ENCODE measurements at regions not wholly inside any gene's neighbourhood (a gene's known extent, or its start where the extent isn't known, plus 50 kb on each side); places are given as distances from the start of the nearest gene placed in this dataset.

DNA sequence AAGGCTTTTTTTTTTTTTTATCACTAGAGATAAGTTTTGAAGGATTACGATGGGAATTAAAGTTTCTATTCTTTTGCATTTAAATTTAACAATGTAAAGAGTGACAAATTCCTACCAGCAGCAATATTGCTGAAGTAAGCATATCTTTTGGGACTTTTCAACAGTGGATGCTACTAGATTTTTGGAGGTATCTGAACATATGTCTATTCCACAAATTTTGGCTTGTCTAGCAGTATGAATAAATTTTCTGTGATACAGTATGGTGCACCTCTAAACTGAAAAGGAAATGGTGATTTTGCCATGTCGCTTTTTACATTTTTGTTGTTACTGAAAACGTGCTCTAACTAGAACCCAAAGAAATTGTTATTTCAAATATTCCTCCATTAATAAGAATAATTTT, 368.3 kb upstream of the MANEA start:
- H3K27ac ChIP-seq = no peak overlapping the region
- TF ChIP-seq, protein P1, sequence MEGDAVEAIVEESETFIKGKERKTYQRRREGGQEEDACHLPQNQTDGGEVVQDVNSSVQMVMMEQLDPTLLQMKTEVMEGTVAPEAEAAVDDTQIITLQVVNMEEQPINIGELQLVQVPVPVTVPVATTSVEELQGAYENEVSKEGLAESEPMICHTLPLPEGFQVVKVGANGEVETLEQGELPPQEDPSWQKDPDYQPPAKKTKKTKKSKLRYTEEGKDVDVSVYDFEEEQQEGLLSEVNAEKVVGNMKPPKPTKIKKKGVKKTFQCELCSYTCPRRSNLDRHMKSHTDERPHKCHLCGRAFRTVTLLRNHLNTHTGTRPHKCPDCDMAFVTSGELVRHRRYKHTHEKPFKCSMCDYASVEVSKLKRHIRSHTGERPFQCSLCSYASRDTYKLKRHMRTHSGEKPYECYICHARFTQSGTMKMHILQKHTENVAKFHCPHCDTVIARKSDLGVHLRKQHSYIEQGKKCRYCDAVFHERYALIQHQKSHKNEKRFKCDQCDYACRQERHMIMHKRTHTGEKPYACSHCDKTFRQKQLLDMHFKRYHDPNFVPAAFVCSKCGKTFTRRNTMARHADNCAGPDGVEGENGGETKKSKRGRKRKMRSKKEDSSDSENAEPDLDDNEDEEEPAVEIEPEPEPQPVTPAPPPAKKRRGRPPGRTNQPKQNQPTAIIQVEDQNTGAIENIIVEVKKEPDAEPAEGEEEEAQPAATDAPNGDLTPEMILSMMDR (IDR thresholded peaks at IDR 0.05) = no peak
- TF ChIP-seq ZFX (IDR thresholded peaks at IDR 0.05; ENCODE audit: borderline replicate concordance) = no peak

DNA sequence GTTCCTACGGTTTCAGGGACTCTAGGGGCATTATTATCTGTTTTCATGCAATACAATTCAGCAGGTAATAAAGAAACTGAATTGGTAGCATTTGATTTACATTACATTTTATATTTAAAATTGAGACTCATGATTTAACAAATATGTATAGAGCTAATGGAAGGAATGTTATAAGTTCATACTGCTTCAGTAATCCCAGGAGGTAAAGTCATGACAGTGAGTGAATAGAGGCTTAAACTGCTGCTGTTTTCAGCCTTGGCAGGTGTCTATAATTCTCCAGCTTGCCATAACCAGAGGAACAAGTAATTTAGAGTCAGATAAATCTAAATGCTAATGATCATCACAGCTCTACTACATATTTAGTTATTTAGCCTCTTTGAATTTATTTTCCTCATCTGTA, 360.8 kb upstream of the MANEA start:
- no peak overlapping the region for H3K27ac ChIP-seq
- no peak for TF ChIP-seq ZFX (IDR thresholded peaks at IDR 0.05; ENCODE audit: borderline replicate concordance)
- TF ChIP-seq, protein P1 (IDR thresholded peaks at IDR 0.05) = no peak

DNA sequence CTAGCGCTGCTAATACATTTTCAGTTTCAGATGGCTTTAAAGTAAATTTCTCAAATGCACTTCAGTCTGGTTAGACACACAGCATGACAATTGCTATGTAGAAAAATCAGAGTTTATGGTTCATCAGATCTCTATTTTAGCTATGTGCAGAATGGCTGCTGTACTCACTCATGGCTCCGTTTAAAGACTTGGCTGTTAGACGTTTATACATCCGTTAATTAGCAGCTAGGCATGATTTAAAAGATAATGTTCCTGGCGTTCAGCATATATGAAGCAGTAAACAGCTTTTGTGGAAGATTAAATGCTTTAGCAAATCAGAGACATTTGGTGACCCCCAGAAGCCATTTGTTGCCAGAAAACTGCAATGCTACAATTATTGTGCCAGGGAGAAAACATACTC, 350.0 kb upstream of the MANEA start:
- peak overlapping the region; percentile 86 for H3K27ac ChIP-seq

GRCh38 chr6:95228636-95229035, 348.7 kb upstream of the MANEA start:
- no peak for TF ChIP-seq ZFX (IDR thresholded peaks at IDR 0.05; ENCODE audit: borderline replicate concordance)
- TF ChIP-seq, protein P1 (IDR thresholded peaks at IDR 0.05) = no peak
- peak overlapping the region; percentile 86 for H3K27ac ChIP-seq

More for the DNA sequence above, 350.0 kb upstream of the MANEA start:
- TF ChIP-seq, protein P1 (IDR thresholded peaks at IDR 0.05) = no peak
- TF ChIP-seq ZFX (IDR thresholded peaks at IDR 0.05; ENCODE audit: borderline replicate concordance) = no peak

- TF ChIP-seq ZFX (IDR thresholded peaks at IDR 0.05; ENCODE audit: borderline replicate concordance) = no peak
- TF ChIP-seq, protein P1 (IDR thresholded peaks at IDR 0.05) = no peak
- peak overlapping the region; percentile 86 for H3K27ac ChIP-seq
These were observed 347.1 kb upstream of the MANEA start for GRCh38 chr6:95230071-95230740.

DNA sequence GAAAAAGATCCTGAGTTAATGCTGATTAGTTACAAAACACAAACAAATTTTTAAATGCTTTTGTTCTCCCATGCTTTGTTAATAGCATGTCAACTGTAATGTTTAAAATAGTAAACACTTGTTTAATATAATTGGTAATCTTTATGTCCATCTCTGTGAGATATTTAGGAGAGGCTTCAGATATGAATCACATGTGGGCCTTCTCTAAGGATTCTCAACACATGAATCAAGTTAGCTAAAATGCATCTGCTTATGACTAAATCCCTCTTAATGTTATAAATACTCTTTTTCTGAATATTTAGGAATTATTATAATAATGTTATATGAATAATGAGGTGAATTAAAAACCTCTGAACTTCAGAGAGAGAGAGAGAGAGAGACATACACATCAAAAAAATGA, 345.9 kb upstream of the MANEA start:
- peak overlapping the region; percentile 86 for H3K27ac ChIP-seq
- no peak for TF ChIP-seq ZFX (IDR thresholded peaks at IDR 0.05; ENCODE audit: borderline replicate concordance)
- TF ChIP-seq, protein P1 (IDR thresholded peaks at IDR 0.05) = no peak

GRCh38 chr6:95232446-95232845, 344.9 kb upstream of the MANEA start:
- peak overlapping the region; percentile 9; the same call in 1 of the 2 replicates for H3K27ac ChIP-seq
- no peak for TF ChIP-seq ZFX (IDR thresholded peaks at IDR 0.05; ENCODE audit: borderline replicate concordance)
- TF ChIP-seq, protein P1 (IDR thresholded peaks at IDR 0.05) = no peak
